GM12873 (cell line): ENCODE measurements at regions not wholly inside any gene's neighbourhood (a gene's known extent, or its start where the extent isn't known, plus 50 kb on each side); places are given as distances from the start of the nearest gene placed in this dataset.

Experiments used
- TF ChIP-seq, protein P1 (sequence below): IDR thresholded peaks from 2 replicates; pipeline ENCODE4 v1.5.1; 2012; ENCODE audit warnings: low read depth, mild to moderate bottlenecking, moderate library complexity, low read length, control low read depth; ENCODE audit not compliant: insufficient read depth; ENCODE audit errors: missing control alignments

DNA sequence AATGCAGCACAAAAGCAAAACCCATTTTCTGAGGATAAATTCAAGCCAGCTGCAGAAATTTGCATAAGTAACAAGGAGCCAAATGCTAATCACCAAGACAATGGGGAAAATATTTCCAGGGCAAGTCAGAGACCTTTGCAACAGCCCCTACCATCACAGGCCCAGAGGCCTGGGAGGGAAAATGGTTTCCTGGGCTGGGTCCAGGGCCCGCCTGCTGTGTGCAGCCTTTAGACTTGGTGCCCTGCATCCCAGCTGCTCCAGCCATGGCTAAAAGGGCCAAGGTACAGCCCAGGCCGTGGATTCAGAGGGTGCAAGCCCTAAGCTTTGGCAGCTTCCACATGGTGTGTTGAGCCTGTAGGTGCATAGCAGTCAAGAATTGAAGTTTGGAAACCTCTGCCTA, 309.5 kb upstream of the SGCG start:
- TF ChIP-seq, protein P1, sequence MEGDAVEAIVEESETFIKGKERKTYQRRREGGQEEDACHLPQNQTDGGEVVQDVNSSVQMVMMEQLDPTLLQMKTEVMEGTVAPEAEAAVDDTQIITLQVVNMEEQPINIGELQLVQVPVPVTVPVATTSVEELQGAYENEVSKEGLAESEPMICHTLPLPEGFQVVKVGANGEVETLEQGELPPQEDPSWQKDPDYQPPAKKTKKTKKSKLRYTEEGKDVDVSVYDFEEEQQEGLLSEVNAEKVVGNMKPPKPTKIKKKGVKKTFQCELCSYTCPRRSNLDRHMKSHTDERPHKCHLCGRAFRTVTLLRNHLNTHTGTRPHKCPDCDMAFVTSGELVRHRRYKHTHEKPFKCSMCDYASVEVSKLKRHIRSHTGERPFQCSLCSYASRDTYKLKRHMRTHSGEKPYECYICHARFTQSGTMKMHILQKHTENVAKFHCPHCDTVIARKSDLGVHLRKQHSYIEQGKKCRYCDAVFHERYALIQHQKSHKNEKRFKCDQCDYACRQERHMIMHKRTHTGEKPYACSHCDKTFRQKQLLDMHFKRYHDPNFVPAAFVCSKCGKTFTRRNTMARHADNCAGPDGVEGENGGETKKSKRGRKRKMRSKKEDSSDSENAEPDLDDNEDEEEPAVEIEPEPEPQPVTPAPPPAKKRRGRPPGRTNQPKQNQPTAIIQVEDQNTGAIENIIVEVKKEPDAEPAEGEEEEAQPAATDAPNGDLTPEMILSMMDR: no peak

- TF ChIP-seq, protein P1: no peak
Observed at GRCh38 chr13:22874839-22875238, 305.9 kb upstream of the SGCG start.

DNA sequence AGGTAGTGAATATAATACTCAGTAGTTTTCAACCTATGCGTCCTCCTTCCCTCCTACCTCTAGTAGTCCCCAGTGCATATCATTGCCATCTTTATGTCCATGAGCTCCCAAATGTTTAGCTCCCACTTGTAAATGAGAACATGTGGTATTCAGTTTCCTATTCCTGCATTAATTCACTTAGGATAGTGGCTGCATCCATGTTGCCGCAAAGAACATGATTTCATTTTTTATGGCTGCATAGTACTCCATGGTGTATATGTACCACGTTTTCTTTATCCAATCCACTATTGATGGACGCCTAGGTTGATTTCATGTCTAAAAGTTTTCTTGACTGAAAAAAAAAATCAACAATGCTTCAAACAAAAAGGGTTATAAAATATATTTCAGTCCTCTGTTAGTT, 303.4 kb upstream of the SGCG start:
- TF ChIP-seq, protein P1: no peak

- TF ChIP-seq, protein P1: no peak
Observed at GRCh38 chr13:22880741-22881720, 299.7 kb upstream of the SGCG start.

- TF ChIP-seq, protein P1: no peak
Observed at GRCh38 chr13:22883262-22883840, 297.4 kb upstream of the SGCG start.

- TF ChIP-seq, protein P1: no peak
Observed at GRCh38 chr13:22883956-22884355, 296.8 kb upstream of the SGCG start.

- TF ChIP-seq, protein P1: no peak
Observed at GRCh38 chr13:22893204-22893603, 287.6 kb upstream of the SGCG start.
